GM23338 (cell line): ENCODE measurements at regions not wholly inside any gene's neighbourhood (a gene's known extent, or its start where the extent isn't known, plus 50 kb on each side); places are given as distances from the start of the nearest gene placed in this dataset.

Source experiments
- ATAC-seq: fragments of 200-7000 bp; cut with Tn5 transposase; 3 replicates; pipeline ENCODE4 v1.9.1; 2020
- DNase-seq: peaks from one replicate; pipeline ENCODE4 v3.0.0-alpha.2; 2015; ENCODE audit warnings: low spot score
- H2AFZ ChIP-seq: fragments of 200-600 bp; sonication (generic); 2 replicates; pipeline ENCODE4 v1.8.0; 2016; ENCODE audit warnings: antibody characterized with exemption, mild to moderate bottlenecking, moderate library complexity
- H3F3A ChIP-seq: fragments of 200-600 bp; sonication (generic); replicated peaks from 2 replicates; pipeline ENCODE4 v1.8.0; 2017; ENCODE audit warnings: antibody characterized with exemption, mixed run types, low read depth
- H3K27ac ChIP-seq: fragments of 200-600 bp; sonication (generic); 2 replicates; pipeline ENCODE4 v1.6.1; 2016; ENCODE audit warnings: low read depth
- H3K27me3 ChIP-seq: fragments of 200-600 bp; sonication (generic); 2 replicates; pipeline ENCODE4 v1.8.0; 2016; ENCODE audit warnings: mild to moderate bottlenecking, mixed run types, moderate library complexity; ENCODE audit not compliant: insufficient read depth
- H3K36me3 ChIP-seq: fragments of 200-600 bp; sonication (generic); 2 replicates; pipeline ENCODE4 v1.8.0; 2016; ENCODE audit warnings: mild to moderate bottlenecking; ENCODE audit not compliant: insufficient read depth
- H3K4me1 ChIP-seq: fragments of 200-600 bp; sonication (generic); 2 replicates; pipeline ENCODE4 v1.8.0; 2016; ENCODE audit warnings: mild to moderate bottlenecking, moderate library complexity; ENCODE audit not compliant: insufficient read depth
- H3K4me2 ChIP-seq: fragments of 200-600 bp; sonication (generic); 2 replicates; pipeline ENCODE4 v1.7.1; 2017; ENCODE audit warnings: mixed run types
- H3K4me3 ChIP-seq: fragments of 200-600 bp; sonication (generic); 2 replicates; pipeline ENCODE4 v1.6.1; 2016; ENCODE audit warnings: mixed run types
- H3K79me2 ChIP-seq: fragments of 200-600 bp; sonication (generic); replicated peaks from 2 replicates; pipeline ENCODE4 v1.8.0; 2017; ENCODE audit warnings: mild to moderate bottlenecking; ENCODE audit not compliant: insufficient read depth
- H3K9me2 ChIP-seq: fragments of 200-600 bp; sonication (generic); 2 replicates; pipeline ENCODE4 v1.8.0; 2017; ENCODE audit not compliant: insufficient read depth
- H4K20me1 ChIP-seq: fragments of 200-600 bp; sonication (generic); replicated peaks from 2 replicates; pipeline ENCODE4 v1.8.0; 2017; ENCODE audit warnings: mild to moderate bottlenecking; ENCODE audit not compliant: insufficient read depth
- H3K27ac Mint-ChIP-seq: 2 replicates; pipeline ENCODE4 v1.8.0; 2020; ENCODE audit warnings: inconsistent platforms, mild to moderate bottlenecking, moderate library complexity, mixed read lengths
- H3K27me3 Mint-ChIP-seq: 3 replicates; pipeline ENCODE4 v1.8.0; 2022; ENCODE audit warnings: low read depth, mild to moderate bottlenecking, moderate library complexity, mixed read lengths, inconsistent platforms; ENCODE audit not compliant: insufficient read depth, poor library complexity
- H3K36me3 Mint-ChIP-seq: 3 replicates; pipeline ENCODE4 v1.8.0; 2021; ENCODE audit warnings: low read depth, mild to moderate bottlenecking, inconsistent platforms, moderate library complexity, mixed read lengths
- H3K4me1 Mint-ChIP-seq: 3 replicates; pipeline ENCODE4 v1.8.0; 2020; ENCODE audit warnings: mild to moderate bottlenecking, inconsistent platforms, mixed read lengths
- H3K4me3 Mint-ChIP-seq: 3 replicates; pipeline ENCODE4 v1.8.0; 2021; ENCODE audit warnings: moderate library complexity, mild to moderate bottlenecking, inconsistent platforms, mixed read lengths
- H3K9me3 Mint-ChIP-seq: 3 replicates; pipeline ENCODE4 v1.8.0; 2020; ENCODE audit warnings: moderate library complexity, mild to moderate bottlenecking, inconsistent platforms, mixed read lengths
- CREB1 ChIP-seq: fragments of 250-450 bp; sonication (Bioruptor Pico); IDR thresholded peaks from 2 replicates; pipeline ENCODE4 v1.5.0; 2020; ENCODE audit warnings: low read depth, mild to moderate bottlenecking, moderate library complexity
- EZH2 ChIP-seq: fragments of 200-600 bp; sonication (generic); IDR thresholded peaks from one replicate; pipeline ENCODE4 v1.8.0; 2017; ENCODE audit warnings: antibody characterized with exemption, mild to moderate bottlenecking, low read depth; ENCODE audit not compliant: unreplicated experiment
- EZH2phosphoT487 ChIP-seq: fragments of 200-600 bp; sonication (generic); IDR thresholded peaks from one replicate; pipeline ENCODE4 v1.8.1; 2018; ENCODE audit warnings: antibody characterized with exemption; ENCODE audit not compliant: unreplicated experiment
- JUNB ChIP-seq: IDR thresholded peaks from one replicate; pipeline ENCODE4 v1.6.1; 2016; ENCODE audit warnings: antibody characterized with exemption; ENCODE audit not compliant: unreplicated experiment
- NANOG ChIP-seq: IDR thresholded peaks from 2 replicates; pipeline ENCODE4 v1.6.1; 2016; ENCODE audit warnings: antibody characterized with exemption, borderline replicate concordance
- POLR2AphosphoS5 ChIP-seq: IDR thresholded peaks from 2 replicates; pipeline ENCODE4 v1.6.1; 2016; ENCODE audit warnings: antibody characterized with exemption, low read depth
- STAT1 ChIP-seq: IDR thresholded peaks from one replicate; pipeline ENCODE4 v1.6.1; 2016; ENCODE audit warnings: antibody characterized with exemption; ENCODE audit not compliant: unreplicated experiment
- ZNF114 ChIP-seq: fragments of 250-450 bp; sonication (Bioruptor Pico); IDR thresholded peaks from 2 replicates; pipeline ENCODE4 v1.5.0; 2020; ENCODE audit warnings: mild to moderate bottlenecking, moderate library complexity
- ZNF331 ChIP-seq: fragments of 250-450 bp; sonication (Bioruptor Pico); IDR thresholded peaks from 2 replicates; pipeline ENCODE4 v1.5.0; 2020; ENCODE audit warnings: low read depth, mild to moderate bottlenecking, moderate library complexity
- TF ChIP-seq, protein P1 (sequence below): IDR thresholded peaks from one replicate; pipeline ENCODE4 v1.6.1; 2018; ENCODE audit warnings: antibody characterized with exemption; ENCODE audit not compliant: unreplicated experiment
- TF ChIP-seq, protein P2 (sequence below), 2 experiments: fragments of 200-600 bp in 1 of 2; sonication (generic) in 1 of 2; conservative IDR thresholded peaks; 2 replicates each; pipeline versions ENCODE4 v1.5.1 to v1.6.1; 2016 to 2017; ENCODE audit warnings: antibody characterized with exemption in 2 of 2, low read depth in 2 of 2, mild to moderate bottlenecking in 2 of 2, moderate library complexity in 1 of 2
- TF ChIP-seq, protein P3 (sequence below): IDR thresholded peaks from 2 replicates; pipeline ENCODE4 v1.6.1; 2016; ENCODE audit warnings: antibody characterized with exemption
- TF ChIP-seq, protein P4 (sequence below): fragments of 250-450 bp; sonication (Bioruptor Pico); IDR thresholded peaks from 2 replicates; pipeline ENCODE4 v1.5.0; 2020; ENCODE audit warnings: mild to moderate bottlenecking, moderate library complexity

DNA sequence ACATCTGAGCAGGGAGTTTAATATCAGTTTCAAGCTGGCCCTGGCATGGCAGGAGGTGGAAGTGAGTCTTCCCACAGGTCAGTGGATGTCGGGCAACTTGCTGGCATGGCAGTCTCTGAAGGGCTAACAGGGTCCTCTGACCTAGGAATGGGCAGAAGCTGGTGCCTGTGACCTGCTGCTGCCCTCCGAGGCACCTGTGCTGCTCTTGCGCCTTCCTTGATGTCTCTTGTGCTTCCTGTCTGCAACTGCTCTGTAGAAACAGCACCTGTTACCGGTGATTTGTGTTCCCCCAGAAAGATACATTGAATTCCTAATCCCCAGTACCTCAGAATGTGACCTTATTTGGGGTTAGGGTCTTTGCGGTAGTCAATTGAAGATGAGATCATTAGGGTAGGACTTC, 86.5 kb upstream of the SLC22A11 start:
- Histone ChIP-seq H3K4me1 (no peaks in the 10 kb centered on the region), H3K4me3 (no peak overlapping the region), H3K27ac (no peak overlapping the region), H3K9me2 (no peaks in the 10 kb centered on the region), H4K20me1 (no peaks in the 10 kb centered on the region), H3K4me2 (no peak overlapping the region), H3K36me3 (no peaks in the 10 kb centered on the region), H3K27me3 (peaks cover 20% of the 10 kb centered on the region; the same call in 1 of the 2 replicates), H3K79me2 (no peaks in the 10 kb centered on the region), H2AFZ (no peak overlapping the region), H3F3A (no peaks in the 10 kb centered on the region)
- H3K4me1 Mint-ChIP-seq = no peaks in the 10 kb centered on the region; the same call in 2 of the 3 replicates
- DNase-seq (no peak), ATAC-seq (no peak)
- TF ChIP-seq, protein P1, sequence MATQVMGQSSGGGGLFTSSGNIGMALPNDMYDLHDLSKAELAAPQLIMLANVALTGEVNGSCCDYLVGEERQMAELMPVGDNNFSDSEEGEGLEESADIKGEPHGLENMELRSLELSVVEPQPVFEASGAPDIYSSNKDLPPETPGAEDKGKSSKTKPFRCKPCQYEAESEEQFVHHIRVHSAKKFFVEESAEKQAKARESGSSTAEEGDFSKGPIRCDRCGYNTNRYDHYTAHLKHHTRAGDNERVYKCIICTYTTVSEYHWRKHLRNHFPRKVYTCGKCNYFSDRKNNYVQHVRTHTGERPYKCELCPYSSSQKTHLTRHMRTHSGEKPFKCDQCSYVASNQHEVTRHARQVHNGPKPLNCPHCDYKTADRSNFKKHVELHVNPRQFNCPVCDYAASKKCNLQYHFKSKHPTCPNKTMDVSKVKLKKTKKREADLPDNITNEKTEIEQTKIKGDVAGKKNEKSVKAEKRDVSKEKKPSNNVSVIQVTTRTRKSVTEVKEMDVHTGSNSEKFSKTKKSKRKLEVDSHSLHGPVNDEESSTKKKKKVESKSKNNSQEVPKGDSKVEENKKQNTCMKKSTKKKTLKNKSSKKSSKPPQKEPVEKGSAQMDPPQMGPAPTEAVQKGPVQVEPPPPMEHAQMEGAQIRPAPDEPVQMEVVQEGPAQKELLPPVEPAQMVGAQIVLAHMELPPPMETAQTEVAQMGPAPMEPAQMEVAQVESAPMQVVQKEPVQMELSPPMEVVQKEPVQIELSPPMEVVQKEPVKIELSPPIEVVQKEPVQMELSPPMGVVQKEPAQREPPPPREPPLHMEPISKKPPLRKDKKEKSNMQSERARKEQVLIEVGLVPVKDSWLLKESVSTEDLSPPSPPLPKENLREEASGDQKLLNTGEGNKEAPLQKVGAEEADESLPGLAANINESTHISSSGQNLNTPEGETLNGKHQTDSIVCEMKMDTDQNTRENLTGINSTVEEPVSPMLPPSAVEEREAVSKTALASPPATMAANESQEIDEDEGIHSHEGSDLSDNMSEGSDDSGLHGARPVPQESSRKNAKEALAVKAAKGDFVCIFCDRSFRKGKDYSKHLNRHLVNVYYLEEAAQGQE = no peak
- TF ChIP-seq ZNF114 (no peak), ZNF331 (CRISPR knock-in tag) (no peak), STAT1 (no peak), NANOG (no peak), EZH2phosphoT487 (no peak), EZH2 (no peak), JUNB (no peak), POLR2AphosphoS5 (no peak), CREB1 (CRISPR knock-in tag) (no peak)
- TF ChIP-seq, protein P2, sequence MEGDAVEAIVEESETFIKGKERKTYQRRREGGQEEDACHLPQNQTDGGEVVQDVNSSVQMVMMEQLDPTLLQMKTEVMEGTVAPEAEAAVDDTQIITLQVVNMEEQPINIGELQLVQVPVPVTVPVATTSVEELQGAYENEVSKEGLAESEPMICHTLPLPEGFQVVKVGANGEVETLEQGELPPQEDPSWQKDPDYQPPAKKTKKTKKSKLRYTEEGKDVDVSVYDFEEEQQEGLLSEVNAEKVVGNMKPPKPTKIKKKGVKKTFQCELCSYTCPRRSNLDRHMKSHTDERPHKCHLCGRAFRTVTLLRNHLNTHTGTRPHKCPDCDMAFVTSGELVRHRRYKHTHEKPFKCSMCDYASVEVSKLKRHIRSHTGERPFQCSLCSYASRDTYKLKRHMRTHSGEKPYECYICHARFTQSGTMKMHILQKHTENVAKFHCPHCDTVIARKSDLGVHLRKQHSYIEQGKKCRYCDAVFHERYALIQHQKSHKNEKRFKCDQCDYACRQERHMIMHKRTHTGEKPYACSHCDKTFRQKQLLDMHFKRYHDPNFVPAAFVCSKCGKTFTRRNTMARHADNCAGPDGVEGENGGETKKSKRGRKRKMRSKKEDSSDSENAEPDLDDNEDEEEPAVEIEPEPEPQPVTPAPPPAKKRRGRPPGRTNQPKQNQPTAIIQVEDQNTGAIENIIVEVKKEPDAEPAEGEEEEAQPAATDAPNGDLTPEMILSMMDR (conservative IDR thresholded peaks at IDR 0.05; ENCODE audit: low read depth in 2 of 2) = no peak
- TF ChIP-seq, protein P3, sequence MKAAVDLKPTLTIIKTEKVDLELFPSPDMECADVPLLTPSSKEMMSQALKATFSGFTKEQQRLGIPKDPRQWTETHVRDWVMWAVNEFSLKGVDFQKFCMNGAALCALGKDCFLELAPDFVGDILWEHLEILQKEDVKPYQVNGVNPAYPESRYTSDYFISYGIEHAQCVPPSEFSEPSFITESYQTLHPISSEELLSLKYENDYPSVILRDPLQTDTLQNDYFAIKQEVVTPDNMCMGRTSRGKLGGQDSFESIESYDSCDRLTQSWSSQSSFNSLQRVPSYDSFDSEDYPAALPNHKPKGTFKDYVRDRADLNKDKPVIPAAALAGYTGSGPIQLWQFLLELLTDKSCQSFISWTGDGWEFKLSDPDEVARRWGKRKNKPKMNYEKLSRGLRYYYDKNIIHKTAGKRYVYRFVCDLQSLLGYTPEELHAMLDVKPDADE = no peak
- TF ChIP-seq, protein P4, sequence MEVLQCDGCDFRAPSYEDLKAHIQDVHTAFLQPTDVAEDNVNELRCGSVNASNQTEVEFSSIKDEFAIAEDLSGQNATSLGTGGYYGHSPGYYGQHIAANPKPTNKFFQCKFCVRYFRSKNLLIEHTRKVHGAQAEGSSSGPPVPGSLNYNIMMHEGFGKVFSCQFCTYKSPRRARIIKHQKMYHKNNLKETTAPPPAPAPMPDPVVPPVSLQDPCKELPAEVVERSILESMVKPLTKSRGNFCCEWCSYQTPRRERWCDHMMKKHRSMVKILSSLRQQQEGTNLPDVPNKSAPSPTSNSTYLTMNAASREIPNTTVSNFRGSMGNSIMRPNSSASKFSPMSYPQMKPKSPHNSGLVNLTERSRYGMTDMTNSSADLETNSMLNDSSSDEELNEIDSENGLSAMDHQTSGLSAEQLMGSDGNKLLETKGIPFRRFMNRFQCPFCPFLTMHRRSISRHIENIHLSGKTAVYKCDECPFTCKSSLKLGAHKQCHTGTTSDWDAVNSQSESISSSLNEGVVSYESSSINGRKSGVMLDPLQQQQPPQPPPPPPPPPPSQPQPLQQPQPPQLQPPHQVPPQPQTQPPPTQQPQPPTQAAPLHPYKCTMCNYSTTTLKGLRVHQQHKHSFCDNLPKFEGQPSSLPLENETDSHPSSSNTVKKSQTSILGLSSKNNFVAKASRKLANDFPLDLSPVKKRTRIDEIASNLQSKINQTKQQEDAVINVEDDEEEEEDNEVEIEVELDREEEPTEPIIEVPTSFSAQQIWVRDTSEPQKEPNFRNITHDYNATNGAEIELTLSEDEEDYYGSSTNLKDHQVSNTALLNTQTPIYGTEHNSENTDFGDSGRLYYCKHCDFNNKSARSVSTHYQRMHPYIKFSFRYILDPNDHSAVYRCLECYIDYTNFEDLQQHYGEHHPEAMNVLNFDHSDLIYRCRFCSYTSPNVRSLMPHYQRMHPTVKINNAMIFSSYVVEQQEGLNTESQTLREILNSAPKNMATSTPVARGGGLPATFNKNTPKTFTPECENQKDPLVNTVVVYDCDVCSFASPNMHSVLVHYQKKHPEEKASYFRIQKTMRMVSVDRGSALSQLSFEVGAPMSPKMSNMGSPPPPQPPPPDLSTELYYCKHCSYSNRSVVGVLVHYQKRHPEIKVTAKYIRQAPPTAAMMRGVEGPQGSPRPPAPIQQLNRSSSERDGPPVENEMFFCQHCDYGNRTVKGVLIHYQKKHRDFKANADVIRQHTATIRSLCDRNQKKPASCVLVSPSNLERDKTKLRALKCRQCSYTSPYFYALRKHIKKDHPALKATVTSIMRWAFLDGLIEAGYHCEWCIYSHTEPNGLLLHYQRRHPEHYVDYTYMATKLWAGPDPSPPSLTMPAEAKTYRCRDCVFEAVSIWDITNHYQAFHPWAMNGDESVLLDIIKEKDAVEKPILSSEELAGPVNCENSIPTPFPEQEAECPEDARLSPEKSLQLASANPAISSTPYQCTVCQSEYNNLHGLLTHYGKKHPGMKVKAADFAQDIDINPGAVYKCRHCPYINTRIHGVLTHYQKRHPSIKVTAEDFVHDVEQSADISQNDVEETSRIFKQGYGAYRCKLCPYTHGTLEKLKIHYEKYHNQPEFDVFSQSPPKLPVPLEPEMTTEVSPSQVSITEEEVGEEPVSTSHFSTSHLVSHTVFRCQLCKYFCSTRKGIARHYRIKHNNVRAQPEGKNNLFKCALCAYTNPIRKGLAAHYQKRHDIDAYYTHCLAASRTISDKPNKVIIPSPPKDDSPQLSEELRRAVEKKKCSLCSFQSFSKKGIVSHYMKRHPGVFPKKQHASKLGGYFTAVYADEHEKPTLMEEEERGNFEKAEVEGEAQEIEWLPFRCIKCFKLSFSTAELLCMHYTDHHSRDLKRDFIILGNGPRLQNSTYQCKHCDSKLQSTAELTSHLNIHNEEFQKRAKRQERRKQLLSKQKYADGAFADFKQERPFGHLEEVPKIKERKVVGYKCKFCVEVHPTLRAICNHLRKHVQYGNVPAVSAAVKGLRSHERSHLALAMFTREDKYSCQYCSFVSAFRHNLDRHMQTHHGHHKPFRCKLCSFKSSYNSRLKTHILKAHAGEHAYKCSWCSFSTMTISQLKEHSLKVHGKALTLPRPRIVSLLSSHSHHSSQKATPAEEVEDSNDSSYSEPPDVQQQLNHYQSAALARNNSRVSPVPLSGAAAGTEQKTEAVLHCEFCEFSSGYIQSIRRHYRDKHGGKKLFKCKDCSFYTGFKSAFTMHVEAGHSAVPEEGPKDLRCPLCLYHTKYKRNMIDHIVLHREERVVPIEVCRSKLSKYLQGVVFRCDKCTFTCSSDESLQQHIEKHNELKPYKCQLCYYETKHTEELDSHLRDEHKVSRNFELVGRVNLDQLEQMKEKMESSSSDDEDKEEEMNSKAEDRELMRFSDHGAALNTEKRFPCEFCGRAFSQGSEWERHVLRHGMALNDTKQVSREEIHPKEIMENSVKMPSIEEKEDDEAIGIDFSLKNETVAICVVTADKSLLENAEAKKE (CRISPR knock-in tag) = no peak
- no peak overlapping the region for H3K4me3 Mint-ChIP-seq
- H3K36me3 Mint-ChIP-seq = no peaks in the 10 kb centered on the region
- peaks cover 13% of the 10 kb centered on the region for H3K27me3 Mint-ChIP-seq
- no peaks in the 10 kb centered on the region; the same call in 2 of the 3 replicates for H3K9me3 Mint-ChIP-seq
- no peak overlapping the region for H3K27ac Mint-ChIP-seq
